ENCODE measurements at regions not wholly inside any gene's neighbourhood (a gene's known extent, or its start where the extent isn't known, plus 50 kb on each side); places are given as distances from the start of the nearest gene placed in this dataset.

DNA sequence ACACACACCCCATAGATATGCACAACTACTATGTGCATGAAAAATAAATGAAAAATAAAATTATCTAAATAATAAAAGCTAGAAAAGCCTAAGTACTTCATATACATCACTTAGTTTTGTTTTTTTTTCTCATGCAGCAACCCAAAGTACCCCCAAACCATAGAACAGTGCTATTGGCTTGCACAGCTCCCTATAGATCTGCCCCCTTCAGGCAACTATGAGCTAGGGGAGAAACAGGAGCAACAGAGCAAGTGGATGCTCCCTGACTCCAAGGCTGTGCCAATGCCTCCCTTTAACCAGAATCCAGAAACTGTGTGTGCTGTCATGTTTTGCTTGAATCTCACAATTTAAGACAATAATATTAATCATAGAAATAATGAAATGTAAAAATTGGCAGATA is 605.5 kb downstream of the TOX3 start:
- no peak overlapping the region for H3K9ac ChIP-seq (ENCODE audit: low read depth, low read length, poor library complexity, severe bottlenecking)
- no peaks in the 10 kb centered on the region for H3K27me3 ChIP-seq (ENCODE audit: insufficient read depth, low read length, poor library complexity, severe bottlenecking)
- H3K36me3 ChIP-seq (ENCODE audit: insufficient read depth, low read length) = no peaks in the 10 kb centered on the region
- no peak overlapping the region for H3K4me3 ChIP-seq (ENCODE audit: low read length, poor library complexity, severe bottlenecking)
- H3K9me3 ChIP-seq (ENCODE audit: insufficient read depth, low read depth, low read length) = no peaks in the 10 kb centered on the region
- H3K4me2 ChIP-seq (ENCODE audit: low read depth, low read length, poor library complexity, severe bottlenecking) = no peak overlapping the region
- H3K9me2 ChIP-seq (replicated peaks; ENCODE audit: low read depth, low read length) = no peaks in the 10 kb centered on the region
- no peaks in the 10 kb centered on the region for H3F3A ChIP-seq (ENCODE audit: low read depth)
- TF ChIP-seq, protein P1, sequence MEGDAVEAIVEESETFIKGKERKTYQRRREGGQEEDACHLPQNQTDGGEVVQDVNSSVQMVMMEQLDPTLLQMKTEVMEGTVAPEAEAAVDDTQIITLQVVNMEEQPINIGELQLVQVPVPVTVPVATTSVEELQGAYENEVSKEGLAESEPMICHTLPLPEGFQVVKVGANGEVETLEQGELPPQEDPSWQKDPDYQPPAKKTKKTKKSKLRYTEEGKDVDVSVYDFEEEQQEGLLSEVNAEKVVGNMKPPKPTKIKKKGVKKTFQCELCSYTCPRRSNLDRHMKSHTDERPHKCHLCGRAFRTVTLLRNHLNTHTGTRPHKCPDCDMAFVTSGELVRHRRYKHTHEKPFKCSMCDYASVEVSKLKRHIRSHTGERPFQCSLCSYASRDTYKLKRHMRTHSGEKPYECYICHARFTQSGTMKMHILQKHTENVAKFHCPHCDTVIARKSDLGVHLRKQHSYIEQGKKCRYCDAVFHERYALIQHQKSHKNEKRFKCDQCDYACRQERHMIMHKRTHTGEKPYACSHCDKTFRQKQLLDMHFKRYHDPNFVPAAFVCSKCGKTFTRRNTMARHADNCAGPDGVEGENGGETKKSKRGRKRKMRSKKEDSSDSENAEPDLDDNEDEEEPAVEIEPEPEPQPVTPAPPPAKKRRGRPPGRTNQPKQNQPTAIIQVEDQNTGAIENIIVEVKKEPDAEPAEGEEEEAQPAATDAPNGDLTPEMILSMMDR (conservative IDR thresholded peaks at IDR 0.05; ENCODE audit: low read length) = no peak
- TF ChIP-seq EZH2phosphoT487 (IDR thresholded peaks at IDR 0.05; ENCODE audit: borderline replicate concordance) = no peak
- no peaks in the 10 kb centered on the region for H4K20me1 ChIP-seq (ENCODE audit: insufficient read depth, low read length, poor library complexity, severe bottlenecking)
- no peaks in the 10 kb centered on the region for H3K4me1 ChIP-seq (ENCODE audit: insufficient read depth, low read length, poor library complexity, severe bottlenecking)
- H2AFZ ChIP-seq (ENCODE audit: low read length) = no peak overlapping the region
- no peaks in the 10 kb centered on the region for H3K79me2 ChIP-seq (ENCODE audit: insufficient read depth, low read length)

- Histone ChIP-seq H3K9me3 (ENCODE audit: insufficient read depth, low read depth, low read length) (no peaks in the 10 kb centered on the region), H2AFZ (ENCODE audit: low read length) (no peak overlapping the region), H4K20me1 (ENCODE audit: insufficient read depth, low read length, poor library complexity, severe bottlenecking) (no peaks in the 10 kb centered on the region), H3K9me2 (replicated peaks; ENCODE audit: low read depth, low read length) (no peaks in the 10 kb centered on the region), H3K4me2 (ENCODE audit: low read depth, low read length, poor library complexity, severe bottlenecking) (no peak overlapping the region), H3K27me3 (ENCODE audit: insufficient read depth, low read length, poor library complexity, severe bottlenecking) (no peaks in the 10 kb centered on the region), H3K36me3 (ENCODE audit: insufficient read depth, low read length) (no peaks in the 10 kb centered on the region), H3K4me1 (ENCODE audit: insufficient read depth, low read length, poor library complexity, severe bottlenecking) (no peaks in the 10 kb centered on the region), H3K9ac (ENCODE audit: low read depth, low read length, poor library complexity, severe bottlenecking) (no peak overlapping the region), H3F3A (ENCODE audit: low read depth) (no peaks in the 10 kb centered on the region), H3K4me3 (ENCODE audit: low read length, poor library complexity, severe bottlenecking) (no peak overlapping the region), H3K79me2 (ENCODE audit: insufficient read depth, low read length) (no peaks in the 10 kb centered on the region)
- TF ChIP-seq, protein P1 (conservative IDR thresholded peaks at IDR 0.05; ENCODE audit: low read length) = no peak
- no peak for TF ChIP-seq EZH2phosphoT487 (IDR thresholded peaks at IDR 0.05; ENCODE audit: borderline replicate concordance)
These were observed 606.8 kb downstream of the TOX3 start for GRCh38 chr16:51940183-51940582.

DNA sequence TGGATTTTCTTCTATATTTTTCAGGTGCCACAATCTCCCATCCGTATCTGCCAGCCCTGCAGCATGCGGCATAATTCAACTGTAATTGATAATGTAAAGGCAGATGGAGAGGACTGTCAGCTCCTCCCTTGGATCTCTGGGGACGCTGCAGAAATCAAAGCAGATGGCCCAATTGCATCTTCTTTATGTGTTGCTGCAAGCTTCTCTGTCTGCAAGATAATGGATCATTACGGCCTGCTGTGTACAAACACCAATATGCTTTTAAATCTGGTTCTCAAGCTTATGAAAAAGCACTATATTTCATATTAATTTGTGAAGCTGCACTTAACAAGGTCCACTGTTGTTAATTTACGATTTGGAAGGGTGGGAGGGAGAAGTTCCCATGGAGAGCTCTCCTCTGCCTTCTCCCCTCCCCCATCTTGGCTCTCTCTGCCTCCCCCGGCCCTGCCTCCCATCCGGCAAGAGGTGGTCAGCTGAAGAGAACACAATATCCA is 607.5 kb downstream of the TOX3 start:
- Histone ChIP-seq H3K4me2 (ENCODE audit: low read depth, low read length, poor library complexity, severe bottlenecking) (no peak overlapping the region), H3K79me2 (ENCODE audit: insufficient read depth, low read length) (no peaks in the 10 kb centered on the region), H3K36me3 (ENCODE audit: insufficient read depth, low read length) (no peaks in the 10 kb centered on the region), H3K9me2 (replicated peaks; ENCODE audit: low read depth, low read length) (no peaks in the 10 kb centered on the region), H3K9me3 (ENCODE audit: insufficient read depth, low read depth, low read length) (no peaks in the 10 kb centered on the region), H3K4me1 (ENCODE audit: insufficient read depth, low read length, poor library complexity, severe bottlenecking) (no peaks in the 10 kb centered on the region), H3K9ac (ENCODE audit: low read depth, low read length, poor library complexity, severe bottlenecking) (no peak overlapping the region), H2AFZ (ENCODE audit: low read length) (no peak overlapping the region), H3F3A (ENCODE audit: low read depth) (no peaks in the 10 kb centered on the region), H4K20me1 (ENCODE audit: insufficient read depth, low read length, poor library complexity, severe bottlenecking) (no peaks in the 10 kb centered on the region), H3K4me3 (ENCODE audit: low read length, poor library complexity, severe bottlenecking) (no peak overlapping the region), H3K27me3 (ENCODE audit: insufficient read depth, low read length, poor library complexity, severe bottlenecking) (no peaks in the 10 kb centered on the region)
- TF ChIP-seq, protein P1 (conservative IDR thresholded peaks at IDR 0.05; ENCODE audit: low read length) = no peak
- no peak for TF ChIP-seq EZH2phosphoT487 (IDR thresholded peaks at IDR 0.05; ENCODE audit: borderline replicate concordance)
